ENCODE measurements at regions not wholly inside any gene's neighbourhood (a gene's known extent, or its start where the extent isn't known, plus 50 kb on each side); places are given as distances from the start of the nearest gene placed in this dataset.

DNA sequence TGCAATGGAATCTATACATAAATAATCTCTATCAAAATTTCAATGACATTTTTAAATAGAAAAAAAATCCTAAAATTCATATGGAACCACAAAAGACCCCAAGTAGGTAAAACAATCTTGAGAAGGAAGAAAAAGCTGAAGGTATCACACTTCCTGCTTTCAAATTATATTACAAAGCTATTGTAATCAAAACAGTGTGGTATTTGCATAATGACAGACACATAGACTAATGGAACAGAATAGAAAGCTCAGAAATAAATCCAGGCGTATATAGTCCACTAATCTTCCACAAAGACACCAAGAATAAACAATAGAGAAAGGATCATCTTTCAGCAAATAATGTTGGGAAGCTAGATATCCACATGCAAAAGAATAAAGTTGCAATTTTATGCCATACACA is 699.8 kb upstream of the ID2 start:
- H3K4me1 ChIP-seq, result no peaks in the 10 kb centered on the region
- ATAC-seq (no peak), DNase-seq (no peak)
- in situ Hi-C loops (cut with MboI; ENCODE audit: low sequenced_read_pairs in 4 of 4), result no loop called here
- peaks cover 0 to 7% (median 0%) of the 10 kb centered on the region in 3 donors for H3K9me3 ChIP-seq
- H3K36me3 ChIP-seq, result no peaks in the 10 kb centered on the region
- intact Hi-C loops (cut with DNase I; ENCODE audit: low total_unique reads), result no loop called here
- no peak overlapping the region for H3K4me3 ChIP-seq
- H3K27ac ChIP-seq, result no peak overlapping the region
- H3K27me3 ChIP-seq, result no peaks in the 10 kb centered on the region
- TF ChIP-seq, protein P1, sequence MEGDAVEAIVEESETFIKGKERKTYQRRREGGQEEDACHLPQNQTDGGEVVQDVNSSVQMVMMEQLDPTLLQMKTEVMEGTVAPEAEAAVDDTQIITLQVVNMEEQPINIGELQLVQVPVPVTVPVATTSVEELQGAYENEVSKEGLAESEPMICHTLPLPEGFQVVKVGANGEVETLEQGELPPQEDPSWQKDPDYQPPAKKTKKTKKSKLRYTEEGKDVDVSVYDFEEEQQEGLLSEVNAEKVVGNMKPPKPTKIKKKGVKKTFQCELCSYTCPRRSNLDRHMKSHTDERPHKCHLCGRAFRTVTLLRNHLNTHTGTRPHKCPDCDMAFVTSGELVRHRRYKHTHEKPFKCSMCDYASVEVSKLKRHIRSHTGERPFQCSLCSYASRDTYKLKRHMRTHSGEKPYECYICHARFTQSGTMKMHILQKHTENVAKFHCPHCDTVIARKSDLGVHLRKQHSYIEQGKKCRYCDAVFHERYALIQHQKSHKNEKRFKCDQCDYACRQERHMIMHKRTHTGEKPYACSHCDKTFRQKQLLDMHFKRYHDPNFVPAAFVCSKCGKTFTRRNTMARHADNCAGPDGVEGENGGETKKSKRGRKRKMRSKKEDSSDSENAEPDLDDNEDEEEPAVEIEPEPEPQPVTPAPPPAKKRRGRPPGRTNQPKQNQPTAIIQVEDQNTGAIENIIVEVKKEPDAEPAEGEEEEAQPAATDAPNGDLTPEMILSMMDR (IDR thresholded peaks at IDR 0.05 in 4 of 5, conservative IDR thresholded peaks at IDR 0.05 in 1 of 5), result no peak
- TF ChIP-seq POLR2A (IDR thresholded peaks at IDR 0.05), result no peak

DNA sequence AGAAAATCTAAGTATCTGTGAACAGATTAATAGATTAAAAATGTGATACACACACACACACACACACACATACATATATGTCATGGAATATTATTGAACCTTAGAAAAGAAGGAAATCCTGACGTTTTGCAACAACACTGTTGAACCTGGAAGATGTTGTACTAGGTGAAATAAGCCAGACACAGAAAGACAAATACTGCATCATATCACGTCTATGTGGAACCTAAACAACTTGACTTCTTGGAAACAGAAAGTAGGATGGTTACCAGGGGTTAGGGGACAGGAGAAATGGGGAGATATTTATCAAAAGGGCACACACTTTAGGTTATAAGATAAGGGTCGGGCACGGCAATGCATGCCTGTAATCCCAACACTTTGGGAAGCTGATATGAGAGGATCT is 698.4 kb upstream of the ID2 start:
- peaks cover 0 to 7% (median 0%) of the 10 kb centered on the region in 3 donors for H3K9me3 ChIP-seq
- H3K36me3 ChIP-seq, result no peaks in the 10 kb centered on the region
- DNase-seq (no peak), ATAC-seq (no peak)
- H3K27ac ChIP-seq, result no peak overlapping the region
- H3K4me3 ChIP-seq, result no peak overlapping the region
- no peaks in the 10 kb centered on the region for H3K27me3 ChIP-seq
- H3K4me1 ChIP-seq, result no peaks in the 10 kb centered on the region
- TF ChIP-seq, protein P1 (IDR thresholded peaks at IDR 0.05 in 4 of 5, conservative IDR thresholded peaks at IDR 0.05 in 1 of 5), result no peak
- TF ChIP-seq POLR2A (IDR thresholded peaks at IDR 0.05), result no peak
- in situ Hi-C loops (cut with MboI; ENCODE audit: low sequenced_read_pairs in 4 of 4) (no loop called here), intact Hi-C loops (cut with DNase I; ENCODE audit: low total_unique reads) (no loop called here)

DNA sequence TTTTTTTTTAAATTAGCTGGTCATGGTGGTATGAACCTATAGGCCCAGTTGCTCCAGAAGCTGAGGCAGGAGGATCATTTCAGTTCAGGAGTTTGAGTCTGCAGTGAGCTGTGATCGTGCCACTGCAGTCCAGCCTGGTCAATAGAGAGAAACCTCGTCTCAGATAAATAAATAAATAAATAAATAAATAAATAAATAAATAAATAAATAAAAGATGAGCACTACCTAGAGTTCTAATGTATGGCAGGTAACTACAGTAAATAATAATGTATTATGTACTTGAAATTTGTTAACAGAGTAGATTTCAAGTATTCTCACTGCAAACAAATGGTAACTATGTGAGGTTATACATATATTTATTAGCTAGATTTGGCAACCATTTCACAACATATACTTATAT is 697.9 kb upstream of the ID2 start:
- DNase-seq (no peak), ATAC-seq (no peak)
- Histone ChIP-seq H3K4me1 (no peaks in the 10 kb centered on the region), H3K27ac (no peak overlapping the region), H3K27me3 (no peaks in the 10 kb centered on the region), H3K4me3 (no peak overlapping the region), H3K36me3 (no peaks in the 10 kb centered on the region), H3K9me3 (peaks cover 0 to 7% (median 0%) of the 10 kb centered on the region in 3 donors)
- intact Hi-C loops (cut with DNase I; ENCODE audit: low total_unique reads) (no loop called here), in situ Hi-C loops (cut with MboI; ENCODE audit: low sequenced_read_pairs in 4 of 4) (no loop called here)
- TF ChIP-seq POLR2A (IDR thresholded peaks at IDR 0.05), result no peak
- TF ChIP-seq, protein P1 (IDR thresholded peaks at IDR 0.05 in 4 of 5, conservative IDR thresholded peaks at IDR 0.05 in 1 of 5), result no peak

DNA sequence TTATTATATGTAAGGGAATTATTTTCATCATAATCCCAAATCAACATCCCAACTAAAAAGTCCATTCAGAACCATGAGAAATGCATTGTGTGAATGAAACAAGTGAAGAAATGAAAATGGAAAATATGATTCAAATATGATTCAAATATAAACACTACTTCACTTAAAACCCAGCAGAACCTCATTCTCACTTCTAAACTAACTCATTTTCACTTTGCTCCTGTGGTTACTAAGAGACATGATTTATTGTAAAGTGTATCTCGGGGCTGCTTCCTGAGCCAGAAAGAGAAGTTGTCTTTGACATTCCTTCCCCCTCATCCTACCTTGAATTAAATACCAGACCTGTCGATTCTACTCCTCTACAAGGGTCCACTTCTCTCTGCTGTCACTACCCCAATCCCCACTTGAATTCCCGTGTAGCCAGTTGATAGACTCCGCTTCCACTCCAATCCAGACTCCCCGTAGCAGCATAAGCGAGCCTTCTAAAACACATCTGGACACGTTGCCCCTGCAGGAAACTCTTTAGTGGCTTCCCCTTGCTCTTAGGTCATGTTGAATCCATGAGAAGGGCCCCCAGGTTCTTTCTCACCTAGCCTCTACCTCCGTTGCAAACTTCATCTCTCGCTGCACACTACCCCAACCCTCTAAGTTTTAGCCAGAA is 697.0 kb upstream of the ID2 start:
- in situ Hi-C loops (cut with MboI; ENCODE audit: low sequenced_read_pairs in 4 of 4), result no loop called here
- no peak for TF ChIP-seq POLR2A (IDR thresholded peaks at IDR 0.05)
- TF ChIP-seq, protein P1 (IDR thresholded peaks at IDR 0.05 in 4 of 5, conservative IDR thresholded peaks at IDR 0.05 in 1 of 5), result no peak

DNA sequence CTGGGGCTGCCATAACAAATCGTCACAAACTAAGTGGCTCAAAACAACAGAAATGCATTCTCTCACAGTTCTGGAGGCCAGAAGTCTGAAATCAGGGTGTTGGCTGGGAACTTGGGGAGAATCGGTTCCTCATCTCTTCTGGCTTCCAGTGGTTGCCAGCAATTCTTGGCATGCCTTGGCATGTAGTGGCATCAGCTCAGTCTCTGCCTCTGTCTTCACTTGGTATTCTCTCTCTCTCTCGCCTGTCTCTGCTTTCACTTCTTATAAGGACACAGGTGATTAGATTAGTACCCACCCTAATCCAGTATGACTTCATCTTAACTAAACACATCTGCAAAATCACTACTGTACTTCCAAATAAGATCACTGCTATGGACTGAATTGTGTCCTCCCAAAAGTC is 695.4 kb upstream of the ID2 start:
- Histone ChIP-seq H3K27ac (no peak overlapping the region), H3K27me3 (no peaks in the 10 kb centered on the region), H3K36me3 (no peaks in the 10 kb centered on the region), H3K4me1 (no peaks in the 10 kb centered on the region), H3K9me3 (peaks cover 0 to 7% (median 0%) of the 10 kb centered on the region in 3 donors), H3K4me3 (no peak overlapping the region)
- no peak for DNase-seq
- in situ Hi-C loops (cut with MboI; ENCODE audit: low sequenced_read_pairs in 4 of 4), result no loop called here
- intact Hi-C loops (cut with DNase I; ENCODE audit: low total_unique reads), result no loop called here
- no peak for ATAC-seq
- no peak for TF ChIP-seq POLR2A (IDR thresholded peaks at IDR 0.05)
- TF ChIP-seq, protein P1 (IDR thresholded peaks at IDR 0.05 in 4 of 5, conservative IDR thresholded peaks at IDR 0.05 in 1 of 5), result no peak

More for the DNA sequence above, 697.0 kb upstream of the ID2 start:
- no peak for ATAC-seq
- no peak overlapping the region for H3K27ac ChIP-seq
- H3K4me3 ChIP-seq, result no peak overlapping the region
- peaks cover 0 to 7% (median 0%) of the 10 kb centered on the region in 3 donors for H3K9me3 ChIP-seq
- H3K4me1 ChIP-seq, result no peaks in the 10 kb centered on the region
- H3K36me3 ChIP-seq, result no peaks in the 10 kb centered on the region
- DNase-seq, result no peak
- H3K27me3 ChIP-seq, result no peaks in the 10 kb centered on the region
- intact Hi-C loops (cut with DNase I; ENCODE audit: low total_unique reads), result no loop called here
